Right atrium auricular region (tissue), 2 donors: ENCODE measurements at regions not wholly inside any gene's neighbourhood (a gene's known extent, or its start where the extent isn't known, plus 50 kb on each side); places are given as distances from the start of the nearest gene placed in this dataset.

Experiments used
- DNase-seq: peaks from one replicate; pipeline ENCODE4 v3.0.0-alpha.2; 2019; ENCODE audit warnings: low spot score
- H3K27ac ChIP-seq, 2 donors: fragments of 200-600 bp; sonication (generic); 1 replicate in 1 of 2; 2 replicates in 1 of 2; pipeline ENCODE4 v1.5.1; 2016 to 2019
- H3K27me3 ChIP-seq, 2 donors: fragments of 200-600 bp; sonication (generic); one replicate each; pipeline versions ENCODE4 v1.5.1 to v1.6.0; 2017 to 2019
- H3K36me3 ChIP-seq: fragments of 200-600 bp; sonication (generic); one replicate; pipeline ENCODE4 v1.5.1; 2016
- H3K4me1 ChIP-seq, 2 donors: fragments of 200-600 bp; sonication (generic); one replicate each; pipeline versions ENCODE4 v1.5.1 to v1.6.0; 2017 to 2019
- H3K4me3 ChIP-seq, 2 donors: fragments of 200-600 bp; sonication (generic); 1 replicate in 1 of 2; 2 replicates in 1 of 2; pipeline ENCODE4 v1.5.1; 2017 to 2019; ENCODE audit warnings: mild to moderate bottlenecking in 1 of 2, moderate library complexity in 1 of 2
- H3K9me3 ChIP-seq, 2 donors: fragments of 200-600 bp; sonication (generic); one replicate each; pipeline ENCODE4 v1.5.1; 2019
- CTCF ChIP-seq, 2 donors: fragments of 200-600 bp; sonication (generic); IDR thresholded peaks; one replicate each; pipeline ENCODE4 v1.5.1; 2019; ENCODE audit warnings: antibody characterized with exemption in 2 of 2

- no peak for DNase-seq
- H3K36me3 ChIP-seq, result no peaks in the 10 kb centered on the region
- H3K4me1 ChIP-seq, result no peaks in the 10 kb centered on the region
- H3K27me3 ChIP-seq, result no peaks in the 10 kb centered on the region
- no peak overlapping the region for H3K4me3 ChIP-seq
- TF ChIP-seq CTCF (IDR thresholded peaks at IDR 0.05), result no peak
- no peak overlapping the region for H3K27ac ChIP-seq
- peaks cover 0 to 2% of the 10 kb centered on the region in 2 donors for H3K9me3 ChIP-seq
Measured at GRCh38 chr3:35187908-35188307, 451.4 kb upstream of the ARPP21 start.

GRCh38 chr3:35194666-35195065, 444.7 kb upstream of the ARPP21 start:
- no peak overlapping the region for H3K4me3 ChIP-seq
- H3K9me3 ChIP-seq, result no peaks in the 10 kb centered on the region
- TF ChIP-seq CTCF (IDR thresholded peaks at IDR 0.05), result no peak
- H3K36me3 ChIP-seq, result no peaks in the 10 kb centered on the region
- no peak overlapping the region for H3K27ac ChIP-seq
- H3K4me1 ChIP-seq, result no peaks in the 10 kb centered on the region
- DNase-seq, result no peak
- no peaks in the 10 kb centered on the region for H3K27me3 ChIP-seq

- H3K4me1 ChIP-seq, result no peaks in the 10 kb centered on the region
- no peaks in the 10 kb centered on the region for H3K36me3 ChIP-seq
- no peak overlapping the region for H3K4me3 ChIP-seq
- no peaks in the 10 kb centered on the region for H3K27me3 ChIP-seq
- no peaks in the 10 kb centered on the region for H3K9me3 ChIP-seq
- H3K27ac ChIP-seq, result no peak overlapping the region
- no peak for TF ChIP-seq CTCF (IDR thresholded peaks at IDR 0.05)
- no peak for DNase-seq
Measured at GRCh38 chr3:35198857-35199256, 440.5 kb upstream of the ARPP21 start.

- no peak for TF ChIP-seq CTCF (IDR thresholded peaks at IDR 0.05)
- no peak for DNase-seq
Measured at GRCh38 chr3:35200056-35200455, 439.3 kb upstream of the ARPP21 start.

GRCh38 chr3:35201211-35201610, 438.1 kb upstream of the ARPP21 start:
- Histone ChIP-seq H3K4me1 (no peaks in the 10 kb centered on the region), H3K27ac (no peak overlapping the region), H3K36me3 (no peaks in the 10 kb centered on the region), H3K27me3 (no peaks in the 10 kb centered on the region), H3K9me3 (no peaks in the 10 kb centered on the region), H3K4me3 (no peak overlapping the region)
- DNase-seq, result no peak
- TF ChIP-seq CTCF (IDR thresholded peaks at IDR 0.05), result no peak

More at GRCh38 chr3:35200056-35200455, 439.3 kb upstream of the ARPP21 start:
- Histone ChIP-seq H3K36me3 (no peaks in the 10 kb centered on the region), H3K4me1 (no peaks in the 10 kb centered on the region), H3K4me3 (no peak overlapping the region), H3K27ac (no peak overlapping the region), H3K27me3 (no peaks in the 10 kb centered on the region), H3K9me3 (no peaks in the 10 kb centered on the region)
